Activated naive CD8-positive, alpha-beta T cell (primary cell): ENCODE measurements at regions not wholly inside any gene's neighbourhood (a gene's known extent, or its start where the extent isn't known, plus 50 kb on each side); places are given as distances from the start of the nearest gene placed in this dataset.

Experiments
- H3K27ac Mint-ChIP-seq: one replicate; pipeline ENCODE4 v1.8.0; 2021; ENCODE audit warnings: mixed read lengths
- H3K27me3 Mint-ChIP-seq: one replicate; pipeline ENCODE4 v1.8.0; 2021; ENCODE audit warnings: mixed read lengths
- H3K36me3 Mint-ChIP-seq: one replicate; pipeline ENCODE4 v1.8.0; 2021; ENCODE audit warnings: mixed read lengths
- H3K4me1 Mint-ChIP-seq: one replicate; pipeline ENCODE4 v1.8.0; 2021; ENCODE audit warnings: low read depth, mixed read lengths
- H3K4me3 Mint-ChIP-seq: one replicate; pipeline ENCODE4 v1.8.0; 2021; ENCODE audit warnings: mild to moderate bottlenecking, mixed read lengths
- H3K9me3 Mint-ChIP-seq: one replicate; pipeline ENCODE4 v1.8.0; 2021; ENCODE audit warnings: low read depth, mixed read lengths

GRCh38 chr13:83592095-83592494 is 290.2 kb downstream of the SLITRK1 start:
- no peak overlapping the region for H3K27ac Mint-ChIP-seq
- no peak overlapping the region for H3K4me3 Mint-ChIP-seq
- H3K4me1 Mint-ChIP-seq, result no peaks in the 10 kb centered on the region
- no peaks in the 10 kb centered on the region for H3K27me3 Mint-ChIP-seq
- no peaks in the 10 kb centered on the region for H3K36me3 Mint-ChIP-seq
- peaks cover 8% of the 10 kb centered on the region for H3K9me3 Mint-ChIP-seq

- no peak overlapping the region for H3K4me3 Mint-ChIP-seq
- H3K36me3 Mint-ChIP-seq, result no peaks in the 10 kb centered on the region
- H3K27me3 Mint-ChIP-seq, result no peaks in the 10 kb centered on the region
- H3K4me1 Mint-ChIP-seq, result no peaks in the 10 kb centered on the region
- H3K27ac Mint-ChIP-seq, result no peak overlapping the region
- peaks cover 8% of the 10 kb centered on the region for H3K9me3 Mint-ChIP-seq
Observed at GRCh38 chr13:83589814-83590213, 292.5 kb downstream of the SLITRK1 start.

- H3K9me3 Mint-ChIP-seq, result peaks cover 9% of the 10 kb centered on the region
- no peaks in the 10 kb centered on the region for H3K27me3 Mint-ChIP-seq
- H3K36me3 Mint-ChIP-seq, result no peaks in the 10 kb centered on the region
- H3K4me1 Mint-ChIP-seq, result no peaks in the 10 kb centered on the region
- H3K27ac Mint-ChIP-seq, result no peak overlapping the region
- H3K4me3 Mint-ChIP-seq, result no peak overlapping the region
Observed at GRCh38 chr13:83577183-83577582, 305.1 kb downstream of the SLITRK1 start.

GRCh38 chr13:83568019-83568418 is 314.3 kb downstream of the SLITRK1 start:
- H3K36me3 Mint-ChIP-seq, result no peaks in the 10 kb centered on the region
- no peak overlapping the region for H3K27ac Mint-ChIP-seq

GRCh38 chr13:83563499-83563898 is 318.8 kb downstream of the SLITRK1 start:
- Mint-ChIP-seq H3K9me3 (peaks cover 2% of the 10 kb centered on the region), H3K36me3 (no peaks in the 10 kb centered on the region), H3K27ac (no peak overlapping the region), H3K4me3 (no peak overlapping the region), H3K4me1 (no peaks in the 10 kb centered on the region), H3K27me3 (no peaks in the 10 kb centered on the region)

More at GRCh38 chr13:83568019-83568418, 314.3 kb downstream of the SLITRK1 start:
- no peaks in the 10 kb centered on the region for H3K4me1 Mint-ChIP-seq
- no peak overlapping the region for H3K4me3 Mint-ChIP-seq
- no peaks in the 10 kb centered on the region for H3K27me3 Mint-ChIP-seq
- peaks cover 4% of the 10 kb centered on the region for H3K9me3 Mint-ChIP-seq

DNA sequence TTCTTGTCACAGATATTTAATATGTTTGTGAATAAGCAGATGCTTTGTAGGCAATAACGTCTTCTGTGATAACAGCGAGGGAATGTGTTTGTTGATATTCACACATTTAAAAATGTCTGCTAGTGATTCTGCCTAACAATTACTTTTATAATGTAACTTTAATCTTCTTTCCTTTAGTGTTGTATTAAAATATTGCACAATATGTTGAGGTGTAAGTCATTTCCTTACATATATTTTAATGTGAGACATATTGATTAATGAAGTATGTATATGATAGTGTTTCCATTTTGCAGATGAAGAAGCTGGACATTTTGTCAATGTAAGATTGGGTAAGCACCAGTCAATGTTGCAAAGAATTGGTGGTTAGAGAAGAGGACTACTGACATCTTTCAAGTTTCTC is 324.4 kb downstream of the SLITRK1 start:
- Mint-ChIP-seq H3K27me3 (no peaks in the 10 kb centered on the region), H3K27ac (no peak overlapping the region), H3K9me3 (peaks cover 7% of the 10 kb centered on the region), H3K4me3 (no peak overlapping the region), H3K4me1 (no peaks in the 10 kb centered on the region), H3K36me3 (no peaks in the 10 kb centered on the region)

- Mint-ChIP-seq H3K27me3 (no peaks in the 10 kb centered on the region), H3K36me3 (no peaks in the 10 kb centered on the region), H3K4me3 (no peak overlapping the region), H3K9me3 (peaks cover 3% of the 10 kb centered on the region), H3K4me1 (no peaks in the 10 kb centered on the region), H3K27ac (no peak overlapping the region)
Observed at GRCh38 chr13:83549671-83550070, 332.6 kb downstream of the SLITRK1 start.

DNA sequence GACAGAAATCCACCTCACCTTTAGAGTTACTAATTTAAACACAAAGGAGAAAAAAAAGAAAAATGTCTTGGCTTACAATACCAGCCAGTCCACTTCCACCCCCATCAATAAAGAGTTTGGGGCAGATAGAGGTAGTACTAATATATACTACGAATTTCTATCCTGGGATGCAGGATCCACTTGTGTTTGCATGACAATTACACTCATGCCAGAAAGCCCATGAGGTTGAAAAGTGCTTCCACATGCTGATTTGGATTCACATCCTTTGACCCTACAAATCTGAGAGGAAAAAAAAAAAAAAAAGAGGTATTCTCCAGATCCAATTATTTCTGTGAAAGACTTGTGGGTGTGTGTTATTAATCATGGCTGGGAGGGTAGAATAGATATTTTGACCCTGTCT is 335.2 kb downstream of the SLITRK1 start:
- no peaks in the 10 kb centered on the region for H3K27me3 Mint-ChIP-seq
- H3K9me3 Mint-ChIP-seq, result peaks cover 3% of the 10 kb centered on the region
- H3K4me3 Mint-ChIP-seq, result no peak overlapping the region
- H3K36me3 Mint-ChIP-seq, result no peaks in the 10 kb centered on the region
- H3K27ac Mint-ChIP-seq, result no peak overlapping the region
- no peaks in the 10 kb centered on the region for H3K4me1 Mint-ChIP-seq

DNA sequence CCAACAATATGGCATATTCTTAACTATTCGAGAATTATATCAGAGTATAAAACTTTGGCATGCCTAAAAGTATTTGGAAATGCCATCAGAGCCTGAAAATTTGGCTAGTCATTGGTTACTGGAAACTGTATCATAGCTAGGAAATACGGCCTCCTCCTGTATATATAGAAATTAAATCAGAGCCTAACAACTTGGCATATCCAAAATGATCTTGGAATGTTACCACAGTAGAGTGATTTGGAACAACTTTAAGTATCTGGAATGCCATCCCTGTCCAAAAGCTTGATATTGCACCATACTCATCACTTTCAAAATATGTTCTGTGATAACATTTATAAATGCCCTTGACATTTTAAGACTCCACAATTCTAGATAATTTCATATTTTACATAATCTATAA is 335.8 kb downstream of the SLITRK1 start:
- Mint-ChIP-seq H3K27ac (no peak overlapping the region), H3K4me3 (no peak overlapping the region), H3K4me1 (no peaks in the 10 kb centered on the region), H3K36me3 (no peaks in the 10 kb centered on the region), H3K27me3 (no peaks in the 10 kb centered on the region), H3K9me3 (peaks cover 3% of the 10 kb centered on the region)

GRCh38 chr13:83538636-83539035 is 343.6 kb downstream of the SLITRK1 start:
- Mint-ChIP-seq H3K4me1 (no peaks in the 10 kb centered on the region), H3K9me3 (peaks cover 3% of the 10 kb centered on the region), H3K27me3 (no peaks in the 10 kb centered on the region), H3K4me3 (no peak overlapping the region), H3K27ac (no peak overlapping the region), H3K36me3 (no peaks in the 10 kb centered on the region)

- Mint-ChIP-seq H3K4me3 (no peak overlapping the region), H3K9me3 (peaks cover 3% of the 10 kb centered on the region), H3K36me3 (no peaks in the 10 kb centered on the region), H3K27me3 (no peaks in the 10 kb centered on the region), H3K27ac (no peak overlapping the region), H3K4me1 (no peaks in the 10 kb centered on the region)
Observed at GRCh38 chr13:83536941-83537340, 345.3 kb downstream of the SLITRK1 start.

DNA sequence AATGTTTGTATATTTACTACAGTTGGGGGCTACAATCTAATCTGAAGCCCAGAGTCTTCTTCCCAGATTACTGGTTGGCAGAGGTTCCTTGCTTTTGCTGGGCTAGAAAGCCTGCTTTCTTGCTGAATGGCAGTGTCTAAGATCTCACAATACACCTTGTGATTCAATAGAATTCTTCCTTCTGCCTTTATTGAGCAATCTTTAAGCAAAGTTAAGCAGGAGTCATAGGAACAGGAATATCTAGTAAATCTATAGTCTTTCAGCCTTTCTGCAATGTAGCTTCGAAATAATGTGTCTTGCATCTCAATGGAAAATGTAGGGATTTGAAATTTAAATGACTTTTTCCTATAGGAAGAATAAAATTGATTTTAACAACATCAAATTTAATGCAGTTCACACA is 346.1 kb downstream of the SLITRK1 start:
- Mint-ChIP-seq H3K27ac (no peak overlapping the region), H3K36me3 (no peaks in the 10 kb centered on the region), H3K4me1 (no peaks in the 10 kb centered on the region)

GRCh38 chr13:83532809-83533208 is 349.5 kb downstream of the SLITRK1 start:
- H3K4me3 Mint-ChIP-seq, result no peak overlapping the region
- H3K4me1 Mint-ChIP-seq, result no peaks in the 10 kb centered on the region
- no peak overlapping the region for H3K27ac Mint-ChIP-seq
- H3K27me3 Mint-ChIP-seq, result no peaks in the 10 kb centered on the region
- H3K36me3 Mint-ChIP-seq, result no peaks in the 10 kb centered on the region
- H3K9me3 Mint-ChIP-seq, result peaks cover 3% of the 10 kb centered on the region

More for the DNA sequence above, 346.1 kb downstream of the SLITRK1 start:
- Mint-ChIP-seq H3K9me3 (peaks cover 3% of the 10 kb centered on the region), H3K27me3 (no peaks in the 10 kb centered on the region), H3K4me3 (no peak overlapping the region)

DNA sequence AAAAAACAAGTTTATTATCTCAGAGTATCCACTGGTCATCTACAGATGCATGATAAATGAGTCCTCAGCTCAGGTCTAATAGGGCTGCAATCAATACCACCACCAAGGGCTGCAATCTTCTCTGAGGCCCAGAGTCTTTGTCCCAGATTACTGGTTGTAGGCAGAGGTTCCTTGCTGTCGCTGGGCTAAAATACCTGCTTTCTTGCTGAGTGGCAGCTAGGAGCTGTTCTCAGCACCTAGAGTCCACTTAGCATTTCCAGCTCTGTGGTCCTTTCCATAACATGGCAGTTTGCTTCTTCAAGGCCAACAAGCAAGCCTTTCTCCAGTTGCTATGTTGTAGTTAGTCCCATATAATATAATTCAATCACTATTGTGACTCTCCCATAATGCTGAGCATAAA is 351.3 kb downstream of the SLITRK1 start:
- no peaks in the 10 kb centered on the region for H3K27me3 Mint-ChIP-seq

DNA sequence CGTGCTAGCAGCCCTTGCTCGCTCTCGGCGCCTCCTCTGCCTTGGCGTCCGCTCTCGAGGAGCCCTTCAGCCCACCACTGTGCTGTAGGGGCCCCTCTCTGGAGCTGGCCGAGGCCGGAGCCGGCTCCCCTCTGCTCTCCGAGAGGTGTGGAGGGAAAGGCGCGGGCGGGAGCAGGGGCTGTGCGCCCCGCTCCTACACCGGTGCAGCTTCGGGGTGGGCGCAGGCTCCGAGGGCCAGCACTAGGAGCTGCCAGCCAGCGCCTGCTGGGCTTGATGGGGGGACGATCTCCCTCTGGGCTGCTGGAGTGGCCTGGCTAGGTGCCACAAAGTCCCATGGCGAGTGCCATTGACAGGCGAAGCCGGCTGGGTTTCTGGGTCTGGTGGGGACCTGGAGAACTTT is 365.5 kb downstream of the SLITRK1 start:
- Mint-ChIP-seq H3K9me3 (no peaks in the 10 kb centered on the region), H3K27ac (no peak overlapping the region), H3K27me3 (no peaks in the 10 kb centered on the region), H3K36me3 (no peaks in the 10 kb centered on the region), H3K4me3 (no peak overlapping the region), H3K4me1 (no peaks in the 10 kb centered on the region)

More for the DNA sequence above, 351.3 kb downstream of the SLITRK1 start:
- no peak overlapping the region for H3K4me3 Mint-ChIP-seq
- H3K36me3 Mint-ChIP-seq, result no peaks in the 10 kb centered on the region
- no peaks in the 10 kb centered on the region for H3K4me1 Mint-ChIP-seq
- peaks cover 3% of the 10 kb centered on the region for H3K9me3 Mint-ChIP-seq
- no peak overlapping the region for H3K27ac Mint-ChIP-seq

DNA sequence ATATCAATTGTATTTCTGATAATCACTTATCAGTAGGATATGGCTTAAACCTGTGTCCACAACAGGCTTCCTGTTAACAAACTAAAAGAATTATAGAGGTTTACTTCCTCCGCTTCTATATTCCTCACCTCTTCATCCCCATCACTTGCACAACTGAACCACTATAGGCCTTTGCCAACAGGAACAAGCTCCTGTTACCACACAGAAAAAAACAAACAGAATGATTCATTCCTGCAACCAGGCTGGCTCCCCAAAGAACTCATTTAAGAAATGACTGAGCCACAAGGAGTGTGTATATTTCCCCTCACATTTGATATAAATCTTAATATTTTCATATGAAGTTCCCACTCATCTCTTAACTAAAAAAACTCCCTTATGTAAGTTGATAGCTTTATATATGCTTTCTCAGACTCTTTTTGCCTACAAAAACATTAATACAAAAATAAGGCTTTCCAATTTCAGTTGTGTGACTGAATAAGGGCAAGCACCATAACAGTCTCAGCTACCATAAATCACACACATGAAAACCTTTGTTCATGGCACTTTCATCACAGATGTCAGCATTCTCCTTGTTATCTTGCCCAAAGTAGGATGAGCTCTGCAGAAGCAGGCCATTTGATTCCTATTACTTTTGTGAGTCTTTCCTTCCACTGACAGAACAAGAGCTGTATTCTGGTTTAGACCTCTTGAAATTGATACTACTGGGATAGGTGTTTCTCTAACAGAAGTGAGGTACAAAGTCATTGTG is 366.8 kb downstream of the SLITRK1 start:
- no peaks in the 10 kb centered on the region for H3K4me1 Mint-ChIP-seq
- H3K27ac Mint-ChIP-seq, result no peak overlapping the region
- H3K27me3 Mint-ChIP-seq, result no peaks in the 10 kb centered on the region
- H3K4me3 Mint-ChIP-seq, result no peak overlapping the region
- no peaks in the 10 kb centered on the region for H3K9me3 Mint-ChIP-seq
- H3K36me3 Mint-ChIP-seq, result no peaks in the 10 kb centered on the region
